ENCODE measurements at regions not wholly inside any gene's neighbourhood (a gene's known extent, or its start where the extent isn't known, plus 50 kb on each side); places are given as distances from the start of the nearest gene placed in this dataset.

DNA sequence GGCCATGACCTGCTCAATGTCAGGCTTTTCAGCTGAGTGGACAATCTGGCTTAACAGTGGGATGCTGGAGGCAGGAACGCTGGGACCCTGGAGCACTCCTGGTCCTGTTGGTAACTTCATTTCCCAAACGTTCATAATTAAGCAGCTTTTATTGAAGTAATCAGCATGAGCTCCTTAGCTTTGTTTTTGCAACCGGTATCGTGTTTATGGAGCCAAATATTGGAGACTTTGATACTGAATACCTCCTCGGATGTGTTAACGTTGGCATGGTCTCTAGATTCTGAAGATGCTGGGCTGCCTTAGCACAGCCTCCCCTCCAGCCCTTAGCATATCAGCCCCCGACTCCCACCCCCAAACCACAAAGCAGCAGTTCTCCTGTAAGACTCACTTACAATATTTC lies 60.7 kb downstream of the OSR1 start:
- intact Hi-C loops (cut with micrococcal nuclease), result no loop called here
- Histone ChIP-seq H2AFZ (ENCODE audit: low read depth, low read length) (no peak overlapping the region), H3K27ac (ENCODE audit: insufficient read depth, low read depth, low read length) (no peak overlapping the region), H3K79me2 (ENCODE audit: control insufficient read depth, insufficient read depth, low read length) (no peaks in the 10 kb centered on the region), H3K9me1 (replicated peaks; ENCODE audit: control insufficient read depth, extremely low read depth, insufficient read depth, low read length) (no peaks in the 10 kb centered on the region), H3K27me3 (ENCODE audit: control insufficient read depth in 2 of 2, insufficient read depth in 2 of 2, low read length in 2 of 2) (no peaks in the 10 kb centered on the region), H4K20me1 (replicated peaks; ENCODE audit: control insufficient read depth, extremely low read depth, insufficient read depth, low read length) (no peaks in the 10 kb centered on the region), H3K9ac (replicated peaks; ENCODE audit: extremely low read depth, insufficient read depth, low read length) (no peak overlapping the region), H3K4me2 (ENCODE audit: insufficient read depth, low read length) (no peak overlapping the region), H3K36me3 (ENCODE audit: control insufficient read depth in 2 of 2, extremely low read depth in 1 of 2, insufficient read depth in 2 of 2, low read length in 2 of 2) (no peaks in the 10 kb centered on the region), H3K4me3 (replicated peaks in 1 of 3; ENCODE audit: insufficient read depth in 1 of 3, low read depth in 1 of 3, low read length in 3 of 3) (no peak overlapping the region), H3K4me1 (ENCODE audit: control insufficient read depth, extremely low read depth, insufficient read depth, low read length) (no peaks in the 10 kb centered on the region), H3K9me3 (replicated peaks; ENCODE audit: control insufficient read depth, insufficient read depth, low read length) (no peaks in the 10 kb centered on the region)
- no TSS peak for BruUV-seq (replicated peaks)
- CTCF ChIA-PET, result no interaction called here
- TF ChIP-seq POLR2AphosphoS5 (IDR thresholded peaks at IDR 0.05; ENCODE audit: insufficient read depth, low read depth, low read length) (no peak), GATA2 (IDR thresholded peaks at IDR 0.05; ENCODE audit: insufficient read depth, insufficient read length, low read depth, low read length) (no peak)
- dilution Hi-C loops (cut with MboI; ENCODE audit: extremely low pct_ligation_motif_present, low sequenced_read_pairs), result no loop called here
- DNase-seq (ENCODE audit: low read depth, low spot score), result no peak
- no peak for FAIRE-seq
- POLR2A ChIA-PET, result no interaction called here

DNA sequence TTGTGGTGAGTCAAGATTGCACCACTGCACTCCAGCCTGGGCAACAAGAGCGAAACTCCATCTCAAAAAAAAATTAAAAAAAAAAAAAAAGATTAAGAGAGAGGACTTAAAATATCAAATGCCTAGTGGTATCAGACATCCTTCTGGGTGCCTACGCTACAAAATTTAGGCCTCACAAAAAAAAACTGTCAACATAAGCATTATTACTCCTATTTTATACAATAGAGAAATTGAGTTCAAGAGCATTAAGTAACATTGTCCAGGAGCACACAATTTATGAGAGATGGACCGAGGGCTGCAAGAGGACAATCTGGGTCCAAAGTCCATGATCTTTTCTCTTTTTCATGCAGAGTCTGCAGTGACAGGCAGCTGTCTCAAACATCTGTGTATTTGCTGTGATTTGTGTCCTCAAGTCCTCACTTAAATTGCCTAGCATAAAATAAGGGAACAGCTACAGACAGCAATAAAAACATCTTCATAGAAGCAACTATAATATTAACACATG lies 62.4 kb downstream of the OSR1 start:
- Histone ChIP-seq H3K79me2 (ENCODE audit: control insufficient read depth, insufficient read depth, low read length) (no peaks in the 10 kb centered on the region), H2AFZ (ENCODE audit: low read depth, low read length) (no peak overlapping the region), H3K9me3 (replicated peaks; ENCODE audit: control insufficient read depth, insufficient read depth, low read length) (no peaks in the 10 kb centered on the region), H3K4me2 (ENCODE audit: insufficient read depth, low read length) (no peak overlapping the region), H3K36me3 (ENCODE audit: control insufficient read depth in 2 of 2, extremely low read depth in 1 of 2, insufficient read depth in 2 of 2, low read length in 2 of 2) (no peaks in the 10 kb centered on the region), H3K9ac (replicated peaks; ENCODE audit: extremely low read depth, insufficient read depth, low read length) (no peak overlapping the region), H4K20me1 (replicated peaks; ENCODE audit: control insufficient read depth, extremely low read depth, insufficient read depth, low read length) (no peaks in the 10 kb centered on the region), H3K4me3 (replicated peaks in 1 of 3; ENCODE audit: insufficient read depth in 1 of 3, low read depth in 1 of 3, low read length in 3 of 3) (no peak overlapping the region), H3K27me3 (ENCODE audit: control insufficient read depth in 2 of 2, insufficient read depth in 2 of 2, low read length in 2 of 2) (no peaks in the 10 kb centered on the region), H3K9me1 (replicated peaks; ENCODE audit: control insufficient read depth, extremely low read depth, insufficient read depth, low read length) (no peaks in the 10 kb centered on the region), H3K27ac (ENCODE audit: insufficient read depth, low read depth, low read length) (no peak overlapping the region), H3K4me1 (ENCODE audit: control insufficient read depth, extremely low read depth, insufficient read depth, low read length) (no peaks in the 10 kb centered on the region)
- CTCF ChIA-PET, result no interaction called here
- dilution Hi-C loops (cut with MboI; ENCODE audit: extremely low pct_ligation_motif_present, low sequenced_read_pairs), result no loop called here
- FAIRE-seq, result no peak
- no TSS peak for BruUV-seq (replicated peaks)
- POLR2A ChIA-PET, result no interaction called here
- intact Hi-C loops (cut with micrococcal nuclease), result no loop called here
- DNase-seq (ENCODE audit: low read depth, low spot score), result no peak
- no peak for TF ChIP-seq EZH2 (IDR thresholded peaks at IDR 0.05; ENCODE audit: borderline replicate concordance, low read depth, low read length, severe bottlenecking)

Measured in endothelial cell of umbilical vein (primary cell).